Ishikawa (cell line): ENCODE measurements at regions not wholly inside any gene's neighbourhood (a gene's known extent, or its start where the extent isn't known, plus 50 kb on each side); places are given as distances from the start of the nearest gene placed in this dataset.

Experiments
- CEBPB ChIP-seq: IDR thresholded peaks from 2 replicates; pipeline ENCODE4 v1.6.1; 2012
- CREB1 ChIP-seq: IDR thresholded peaks from 2 replicates; pipeline ENCODE4 v1.6.1; 2012; ENCODE audit warnings: low read depth
- EP300 ChIP-seq: IDR thresholded peaks from 2 replicates; pipeline ENCODE4 v1.6.1; 2012; ENCODE audit warnings: borderline replicate concordance
- FOXM1 ChIP-seq: IDR thresholded peaks from 2 replicates; pipeline ENCODE4 v1.6.1; 2012; ENCODE audit warnings: low read depth, borderline replicate concordance
- NFIC ChIP-seq: IDR thresholded peaks from 2 replicates; pipeline ENCODE4 v1.6.1; 2012
- RAD21 ChIP-seq: IDR thresholded peaks from 2 replicates; pipeline ENCODE4 v1.6.1; 2012; ENCODE audit warnings: low read depth
- REST ChIP-seq: IDR thresholded peaks from 2 replicates; pipeline ENCODE4 v1.6.1; 2012; ENCODE audit warnings: low read depth, mild to moderate bottlenecking
- YY1 ChIP-seq: IDR thresholded peaks from 2 replicates; pipeline ENCODE4 v1.6.1; 2012; ENCODE audit warnings: low read depth
- TF ChIP-seq, protein P1 (sequence below): IDR thresholded peaks from 2 replicates; pipeline ENCODE4 v1.6.1; 2012

- TF ChIP-seq CREB1 = no peak
- TF ChIP-seq FOXM1 = no peak
- TF ChIP-seq YY1 = no peak
- no peak for TF ChIP-seq NFIC
- TF ChIP-seq RAD21 = no peak
- TF ChIP-seq EP300 = no peak
- TF ChIP-seq CEBPB = no peak
- TF ChIP-seq, protein P1, sequence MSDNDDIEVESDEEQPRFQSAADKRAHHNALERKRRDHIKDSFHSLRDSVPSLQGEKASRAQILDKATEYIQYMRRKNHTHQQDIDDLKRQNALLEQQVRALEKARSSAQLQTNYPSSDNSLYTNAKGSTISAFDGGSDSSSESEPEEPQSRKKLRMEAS = no peak
- TF ChIP-seq REST = no peak
Measured at GRCh38 chr4:181593703-181594102, 649.5 kb upstream of the TENM3 start.
